ENCODE measurements at regions not wholly inside any gene's neighbourhood (a gene's known extent, or its start where the extent isn't known, plus 50 kb on each side); places are given as distances from the start of the nearest gene placed in this dataset.

DNA sequence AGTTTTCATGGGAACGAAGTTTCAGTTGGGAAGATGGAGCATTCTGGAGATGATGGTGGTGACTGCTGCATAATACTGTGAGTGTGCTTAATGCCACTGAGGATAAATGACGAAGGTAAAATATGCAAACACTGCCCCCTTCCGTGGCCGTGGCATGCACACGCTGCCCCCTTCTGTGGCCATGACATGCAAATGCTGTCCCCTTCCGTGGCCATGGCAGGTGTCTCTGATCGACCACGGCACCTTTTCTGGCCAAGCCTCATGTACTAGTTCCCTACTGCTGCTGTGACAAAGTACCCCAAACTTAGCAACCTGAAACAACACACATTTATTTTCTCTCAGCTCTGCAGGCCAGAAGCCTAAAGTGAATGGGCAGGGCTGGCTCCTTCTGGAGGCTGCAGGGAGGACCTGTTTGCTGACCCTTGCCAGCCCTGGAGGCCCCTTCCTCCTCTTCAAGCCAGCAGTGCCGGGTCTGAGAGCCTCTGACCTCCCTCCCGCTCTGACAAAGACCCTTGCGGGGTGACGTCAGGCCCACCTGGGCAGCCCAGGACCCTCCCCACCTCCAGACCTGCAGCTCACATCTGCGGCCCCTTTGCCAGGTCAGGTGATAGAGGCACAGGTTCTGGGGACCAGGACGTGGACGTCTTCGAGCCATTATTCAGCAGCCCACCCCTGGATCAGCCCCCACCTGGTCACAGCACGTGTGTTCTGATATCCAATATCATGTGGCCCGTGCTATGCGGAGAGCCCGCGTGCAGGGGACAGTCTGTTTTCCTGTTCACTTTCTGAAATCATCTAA, 82.0 kb downstream of the MICALL2 start:
- H3K36me3 ChIP-seq (ENCODE audit: control insufficient read depth in 2 of 2, extremely low read depth in 1 of 2, insufficient read depth in 2 of 2, low read length in 2 of 2): no peaks in the 10 kb centered on the region
- POLR2A ChIA-PET: no interaction called here
- no peaks in the 10 kb centered on the region for H3K9me1 ChIP-seq (replicated peaks; ENCODE audit: control insufficient read depth, extremely low read depth, insufficient read depth, low read length)
- DNase-seq (ENCODE audit: low read depth, low spot score) (no peak), FAIRE-seq (no peak)
- dilution Hi-C loops (cut with MboI; ENCODE audit: extremely low pct_ligation_motif_present, low sequenced_read_pairs): no loop called here
- no peaks in the 10 kb centered on the region for H3K27me3 ChIP-seq (ENCODE audit: control insufficient read depth in 2 of 2, insufficient read depth in 2 of 2, low read length in 2 of 2)
- no peaks in the 10 kb centered on the region for H3K9me3 ChIP-seq (replicated peaks; ENCODE audit: control insufficient read depth, insufficient read depth, low read length)
- H3K27ac ChIP-seq (ENCODE audit: insufficient read depth, low read depth, low read length): no peak overlapping the region
- CTCF ChIA-PET: no interaction called here
- BruUV-seq (replicated peaks): no TSS peak
- H2AFZ ChIP-seq (ENCODE audit: low read depth, low read length): no peak overlapping the region
- TF ChIP-seq GATA2 (IDR thresholded peaks at IDR 0.05; ENCODE audit: insufficient read depth, insufficient read length, low read depth, low read length) (no peak), MYC (IDR thresholded peaks at IDR 0.05; ENCODE audit: low read depth, low read length) (no peak), MAX (IDR thresholded peaks at IDR 0.05; ENCODE audit: insufficient read depth, insufficient read length) (no peak), POLR2AphosphoS5 (IDR thresholded peaks at IDR 0.05; ENCODE audit: insufficient read depth, low read depth, low read length) (no peak), CTCF (IDR thresholded peaks at IDR 0.05; ENCODE audit: extremely low read depth in 1 of 2, insufficient read depth in 1 of 2, low read depth in 1 of 2, low read length in 2 of 2) (no peak), JUN (IDR thresholded peaks at IDR 0.05; ENCODE audit: borderline replicate concordance, insufficient read depth, insufficient read length, low read depth) (no peak), FOS (IDR thresholded peaks at IDR 0.05; ENCODE audit: borderline replicate concordance, insufficient read depth, low read length) (no peak), POLR2A (IDR thresholded peaks at IDR 0.05; ENCODE audit: low read depth, low read length) (no peak)
- no peaks in the 10 kb centered on the region for H4K20me1 ChIP-seq (replicated peaks; ENCODE audit: control insufficient read depth, extremely low read depth, insufficient read depth, low read length)
- H3K4me1 ChIP-seq (ENCODE audit: control insufficient read depth, extremely low read depth, insufficient read depth, low read length): no peaks in the 10 kb centered on the region
- no peak overlapping the region for H3K9ac ChIP-seq (replicated peaks; ENCODE audit: extremely low read depth, insufficient read depth, low read length)
- no peaks in the 10 kb centered on the region for H3K79me2 ChIP-seq (ENCODE audit: control insufficient read depth, insufficient read depth, low read length)
- H3K4me2 ChIP-seq (ENCODE audit: insufficient read depth, low read length): no peak overlapping the region
- no peak overlapping the region for H3K4me3 ChIP-seq (replicated peaks in 1 of 3; ENCODE audit: insufficient read depth in 1 of 3, low read depth in 1 of 3, low read length in 3 of 3)
- intact Hi-C loops (cut with micrococcal nuclease): no loop called here
